ENCODE measurements at regions not wholly inside any gene's neighbourhood (a gene's known extent, or its start where the extent isn't known, plus 50 kb on each side); places are given as distances from the start of the nearest gene placed in this dataset.

DNA sequence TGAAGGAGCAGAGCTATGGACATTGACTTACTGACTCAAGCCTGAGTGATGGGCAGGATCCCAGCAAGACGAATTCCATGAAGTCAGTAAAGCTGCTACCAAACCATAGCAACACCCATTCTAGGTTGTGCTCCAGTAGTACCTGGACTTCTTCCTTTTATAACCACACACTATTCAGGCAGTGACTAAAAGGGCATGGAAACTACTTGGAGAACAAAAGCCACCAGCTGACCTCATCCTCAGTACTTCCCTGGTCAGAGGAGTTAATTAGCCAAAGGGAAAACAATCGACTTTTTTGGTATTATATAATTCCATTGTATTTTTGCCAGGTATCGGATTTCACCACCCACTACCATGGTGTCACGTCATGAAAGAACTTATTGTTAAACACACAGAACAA lies 237.1 kb downstream of the TTC32 start:
- no peak for DNase-seq (ENCODE audit: low read depth in 3 of 3, low spot score in 2 of 3)

DNA sequence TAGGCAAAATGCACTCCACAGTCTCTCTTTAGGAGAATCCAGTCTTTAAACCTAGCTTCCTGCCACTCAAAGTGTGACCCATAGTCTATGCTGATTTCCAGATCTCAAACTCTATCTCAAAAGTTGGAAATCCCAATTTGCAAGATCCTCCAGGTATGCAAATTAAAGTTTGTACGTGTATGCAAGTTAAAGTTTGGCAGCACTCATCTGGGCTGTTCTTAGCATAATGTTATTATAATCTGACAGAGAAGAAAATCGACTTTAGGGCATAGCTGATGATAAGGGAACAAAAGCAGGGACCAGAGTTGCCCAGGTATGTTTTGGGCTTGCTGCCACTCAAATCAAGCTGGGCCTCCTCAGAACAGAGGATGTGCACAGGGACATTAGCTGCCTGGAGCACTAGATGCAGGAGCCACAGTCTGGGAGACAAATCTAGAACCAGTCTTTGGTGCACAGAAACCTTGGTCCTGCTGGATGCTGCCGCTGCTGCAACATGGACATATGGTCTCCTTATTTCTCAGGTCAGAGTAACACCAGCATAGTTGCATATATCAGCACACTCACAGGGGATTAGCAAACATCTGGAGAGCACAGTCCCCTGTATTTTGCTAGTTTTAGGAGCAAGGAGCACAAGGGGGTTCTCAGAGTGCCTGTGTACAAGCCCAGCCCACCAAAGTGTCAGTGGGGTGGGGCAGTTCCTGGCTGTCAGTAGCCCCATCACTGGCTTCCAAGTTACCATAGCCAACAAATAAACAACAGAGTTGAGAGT lies 242.6 kb downstream of the TTC32 start:
- no peak for DNase-seq (ENCODE audit: low read depth in 3 of 3, low spot score in 2 of 3)

DNA sequence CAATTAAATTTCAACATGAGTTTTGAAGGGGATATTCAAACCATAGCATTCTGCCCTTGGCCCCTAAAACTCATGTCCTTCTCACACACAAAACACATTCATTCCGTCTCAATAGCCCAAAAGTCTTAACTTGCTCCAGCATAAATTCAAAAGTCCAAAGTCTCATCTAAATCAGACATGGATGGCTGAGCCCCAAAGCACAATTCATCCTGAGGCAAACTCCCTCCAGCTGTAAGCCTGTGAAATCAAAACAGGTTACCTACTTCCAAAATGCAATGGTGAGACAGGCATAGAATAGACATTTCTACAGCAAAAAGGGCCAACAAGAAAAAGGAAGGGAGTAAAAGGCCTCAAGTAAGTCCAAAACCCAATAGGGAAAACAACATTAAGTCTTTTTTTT lies 245.8 kb downstream of the TTC32 start:
- DNase-seq (ENCODE audit: low read depth in 3 of 3, low spot score in 2 of 3): no peak

DNA sequence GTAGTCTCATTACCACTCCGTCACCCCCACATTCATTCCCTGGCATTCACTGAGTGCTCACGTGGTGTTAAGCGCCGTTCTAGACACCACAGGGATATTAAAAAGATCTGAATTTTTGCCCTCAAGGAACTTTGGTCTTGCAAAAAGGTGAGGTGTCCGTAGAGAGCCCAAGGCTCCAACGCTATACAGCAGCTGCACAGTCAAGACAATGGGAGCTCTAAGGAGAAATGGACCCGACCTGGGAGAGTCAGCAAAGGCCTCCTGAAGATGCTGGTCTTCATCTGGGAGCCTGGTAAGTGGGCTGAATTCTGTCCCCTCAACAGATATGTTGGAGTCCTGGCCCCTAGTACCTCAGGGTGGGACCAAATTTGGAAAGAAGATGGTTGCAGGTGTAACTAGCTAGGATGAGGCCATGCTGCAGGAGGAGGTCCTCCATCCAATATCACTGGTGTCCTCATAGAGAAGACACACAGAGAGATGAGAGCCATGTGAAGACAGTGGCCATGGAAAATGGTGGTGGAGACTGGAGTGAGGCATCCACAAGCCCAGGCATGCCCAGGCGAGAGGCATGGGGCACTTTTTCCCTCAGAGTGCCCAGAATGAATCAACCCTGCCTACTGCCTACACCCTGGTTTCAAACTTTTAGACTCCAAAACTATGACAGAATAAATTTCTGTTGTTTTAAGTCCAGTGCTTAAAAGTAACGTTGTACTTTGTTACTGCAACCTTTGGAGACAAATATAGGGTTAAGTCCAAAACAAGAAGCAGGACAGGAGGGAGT lies 247.3 kb downstream of the TTC32 start:
- DNase-seq (ENCODE audit: low read depth in 3 of 3, low spot score in 2 of 3): no peak

DNA sequence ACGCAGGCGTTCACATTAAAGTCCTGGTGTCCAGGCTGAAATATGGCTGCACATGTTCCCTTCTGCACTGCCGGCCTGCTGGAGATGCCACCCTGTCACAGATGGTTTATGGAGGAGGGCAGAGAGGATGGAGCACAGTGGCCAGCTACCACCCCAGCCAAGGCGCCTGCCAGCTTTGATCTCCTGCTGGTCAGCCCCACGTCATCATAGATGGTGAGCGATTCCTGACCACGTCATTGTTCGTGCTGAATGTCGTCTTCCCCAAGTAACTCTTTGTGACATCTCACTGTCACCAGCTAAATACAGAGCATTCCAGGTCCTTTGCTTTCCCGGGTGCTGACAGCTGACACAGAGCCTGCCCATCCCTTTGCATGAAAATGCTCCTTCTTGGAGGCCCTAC lies 248.3 kb downstream of the TTC32 start:
- no peak for DNase-seq (ENCODE audit: low read depth in 3 of 3, low spot score in 2 of 3)

DNA sequence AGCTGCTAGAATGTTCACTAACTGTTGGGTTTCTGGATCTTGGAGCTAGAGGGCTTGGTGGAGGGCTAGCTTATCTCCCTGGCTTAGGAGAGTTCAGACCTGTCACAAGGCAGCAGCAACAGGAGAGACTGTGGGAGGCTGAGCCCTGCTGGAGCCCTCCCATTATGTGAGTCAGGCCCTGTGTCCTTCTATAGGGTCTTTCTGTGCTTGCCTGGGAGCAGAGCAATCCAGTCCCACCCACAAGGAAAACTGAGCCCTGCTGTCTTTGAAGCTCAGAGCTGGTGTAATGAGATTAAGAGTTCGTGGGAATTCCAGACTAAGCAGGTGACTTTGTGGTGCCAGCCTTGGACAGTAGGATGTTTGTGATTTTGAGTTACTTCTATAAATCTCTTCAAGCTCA lies 249.0 kb downstream of the TTC32 start:
- DNase-seq (ENCODE audit: low read depth in 3 of 3, low spot score in 2 of 3): no peak

DNA sequence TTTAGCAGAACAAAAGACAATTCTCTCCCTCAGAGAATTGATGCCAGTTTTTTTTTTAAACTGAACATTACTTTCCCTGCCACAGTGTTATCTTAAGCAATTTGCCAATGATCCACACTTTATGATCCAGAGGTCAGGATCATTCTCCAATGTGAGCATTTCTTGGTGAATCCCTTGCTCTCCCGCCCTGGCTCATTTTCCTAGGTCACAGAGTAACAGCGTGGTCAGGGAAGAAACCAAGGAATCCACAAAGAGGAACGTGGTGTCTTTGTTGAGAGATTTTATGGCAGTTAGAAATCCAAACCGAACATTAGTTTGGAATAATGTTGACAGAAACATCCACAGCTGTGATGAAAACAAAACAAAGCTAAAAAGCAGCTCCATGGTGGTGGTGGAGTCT lies 250.3 kb downstream of the TTC32 start:
- no peak for DNase-seq (ENCODE audit: low read depth in 3 of 3, low spot score in 2 of 3)

DNA sequence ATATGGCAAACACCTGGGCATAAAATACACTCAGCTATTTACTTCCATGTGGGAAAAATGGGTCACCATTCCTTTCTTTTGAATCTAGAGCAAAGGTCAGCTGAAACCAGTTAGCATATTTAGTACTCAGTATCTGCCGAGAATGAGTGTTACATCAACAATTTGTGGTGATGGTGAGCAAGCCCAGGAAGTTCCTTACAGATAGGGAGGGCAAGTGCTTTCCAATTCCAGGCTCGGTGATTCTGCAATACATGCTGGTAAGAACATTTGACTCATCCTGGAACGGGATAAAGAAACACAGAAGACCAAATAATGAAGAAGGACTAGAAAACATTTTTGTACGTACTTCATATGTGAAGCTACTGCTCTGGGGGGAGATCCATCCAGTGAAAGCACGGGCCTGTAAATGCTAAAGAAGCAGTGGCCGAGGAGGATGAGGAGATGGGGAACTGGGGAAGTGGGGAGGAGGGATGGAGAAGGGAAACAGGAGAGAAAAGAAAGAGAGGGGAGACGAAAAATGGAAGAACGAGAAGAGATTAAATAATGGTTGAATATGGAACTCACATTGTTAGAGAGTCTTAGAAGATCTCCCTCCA lies 251.9 kb downstream of the TTC32 start:
- DNase-seq (ENCODE audit: low read depth in 3 of 3, low spot score in 2 of 3): no peak

DNA sequence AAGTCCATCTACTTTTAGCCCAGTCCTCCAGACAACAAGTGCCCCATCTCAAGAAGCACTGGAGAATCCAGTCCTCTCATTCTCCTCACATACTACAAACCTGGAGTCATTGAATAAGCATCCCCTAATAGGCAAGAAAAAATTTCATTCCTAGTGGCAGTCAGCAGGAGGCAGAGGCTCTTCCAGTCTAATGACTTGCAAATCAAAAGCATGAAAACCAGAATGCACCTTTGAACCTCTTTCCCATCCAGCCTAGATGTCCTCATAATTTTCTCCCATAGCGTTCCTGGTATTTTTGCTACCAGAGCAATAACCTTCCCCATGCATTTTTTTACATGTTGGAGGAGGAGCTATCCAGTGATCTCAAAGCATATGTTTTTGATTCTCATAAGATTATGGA lies 252.6 kb downstream of the TTC32 start:
- DNase-seq (ENCODE audit: low read depth in 3 of 3, low spot score in 2 of 3): no peak

DNA sequence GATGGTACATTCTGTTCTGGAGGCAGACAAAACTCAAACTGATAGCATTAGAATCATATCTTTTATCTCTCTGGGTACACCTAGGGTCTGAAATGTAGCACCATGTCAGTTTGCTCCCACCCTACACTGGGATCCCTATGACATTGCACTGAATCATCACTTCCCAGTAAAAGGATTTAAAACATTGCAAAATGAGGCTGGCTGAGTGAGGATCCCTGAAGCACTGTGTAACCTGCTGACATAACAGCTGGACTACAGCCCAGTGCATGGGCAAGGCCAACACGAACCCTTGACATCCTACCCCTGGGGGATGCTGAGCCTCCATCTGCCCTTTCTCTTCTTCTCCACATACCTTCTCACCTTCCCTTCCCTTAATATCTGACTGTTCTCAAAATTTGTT lies 253.2 kb downstream of the TTC32 start:
- DNase-seq (ENCODE audit: low read depth in 3 of 3, low spot score in 2 of 3): no peak

DNA sequence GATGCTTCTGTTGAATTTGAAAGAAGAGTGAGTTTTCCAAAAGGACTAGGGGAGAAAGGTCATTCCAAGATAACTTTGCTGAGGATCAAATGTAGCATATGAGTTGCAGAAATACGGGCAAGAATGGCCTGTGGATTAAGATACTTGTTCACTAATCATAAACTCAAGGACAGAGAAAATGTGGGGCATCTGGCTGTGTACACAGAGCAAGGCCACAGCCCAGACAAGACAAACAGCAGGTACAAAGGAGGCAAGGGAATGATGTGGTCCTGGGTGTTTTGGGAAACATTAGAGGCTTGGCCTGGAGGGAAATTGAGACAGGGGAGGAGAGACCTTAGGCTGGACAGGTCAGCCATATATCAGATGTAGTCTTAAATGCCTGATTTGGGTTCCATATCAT lies 254.8 kb downstream of the TTC32 start:
- DNase-seq (ENCODE audit: low read depth in 3 of 3, low spot score in 2 of 3): no peak

DNA sequence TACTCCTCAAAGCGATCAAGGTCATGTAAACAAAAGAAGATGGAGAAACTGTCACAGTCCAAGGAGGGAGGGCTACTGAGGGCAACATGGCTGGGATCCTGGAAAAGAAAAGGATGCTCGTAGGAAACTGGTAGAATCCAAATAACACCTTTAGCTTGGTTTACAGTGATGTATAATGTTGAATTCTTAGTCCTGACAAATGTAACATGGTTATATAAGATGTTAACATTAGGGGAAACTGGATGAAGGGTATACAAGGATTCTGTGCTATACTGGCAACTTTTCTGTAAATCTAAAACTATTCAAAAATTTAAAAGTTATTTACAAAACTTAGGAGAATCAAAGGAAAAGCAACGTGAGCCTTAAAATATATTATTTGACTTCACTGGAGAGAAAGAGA lies 257.0 kb downstream of the TTC32 start:
- no peak for DNase-seq (ENCODE audit: low read depth in 3 of 3, low spot score in 2 of 3)

DNA sequence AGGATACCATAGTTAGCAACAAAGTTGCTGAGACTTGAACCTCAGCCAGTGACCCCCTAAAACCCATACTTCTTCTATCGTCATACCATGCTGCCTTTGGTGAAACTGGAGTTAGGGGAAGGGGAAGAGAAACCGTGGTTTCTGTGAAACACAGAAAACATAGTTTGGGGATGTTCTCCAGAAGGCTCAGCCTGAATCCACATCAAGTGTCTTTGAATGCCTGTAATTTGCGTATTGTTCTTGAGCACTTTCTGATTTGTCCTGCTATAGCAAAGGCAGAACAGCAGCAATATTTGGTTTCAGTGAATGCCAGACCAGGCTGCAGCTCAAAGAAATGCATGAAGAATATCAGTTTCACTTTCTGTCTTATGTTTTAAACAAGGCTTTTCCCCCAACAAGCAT lies 258.7 kb downstream of the TTC32 start:
- DNase-seq (ENCODE audit: low read depth in 3 of 3, low spot score in 2 of 3): no peak

DNA sequence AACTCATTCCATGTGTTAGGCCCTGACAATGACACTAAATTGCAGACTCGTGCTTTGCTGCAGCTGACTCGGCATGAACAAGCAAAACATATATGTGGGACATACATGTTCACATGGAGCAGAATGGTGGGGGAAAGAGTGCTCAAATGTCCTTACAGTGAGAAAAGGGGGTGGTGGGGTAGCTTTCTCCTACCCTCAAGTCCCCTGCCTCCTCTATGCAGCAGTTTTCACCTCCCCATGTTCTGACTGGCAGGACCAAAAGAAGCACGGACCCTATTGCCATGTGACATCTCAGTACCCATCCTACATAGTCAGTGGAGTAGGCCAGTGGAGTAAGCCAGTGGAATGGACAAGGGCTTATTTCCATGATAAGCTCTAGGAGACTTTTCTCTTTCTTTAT lies 259.3 kb downstream of the TTC32 start:
- DNase-seq (ENCODE audit: low read depth in 3 of 3, low spot score in 2 of 3): no peak

DNA sequence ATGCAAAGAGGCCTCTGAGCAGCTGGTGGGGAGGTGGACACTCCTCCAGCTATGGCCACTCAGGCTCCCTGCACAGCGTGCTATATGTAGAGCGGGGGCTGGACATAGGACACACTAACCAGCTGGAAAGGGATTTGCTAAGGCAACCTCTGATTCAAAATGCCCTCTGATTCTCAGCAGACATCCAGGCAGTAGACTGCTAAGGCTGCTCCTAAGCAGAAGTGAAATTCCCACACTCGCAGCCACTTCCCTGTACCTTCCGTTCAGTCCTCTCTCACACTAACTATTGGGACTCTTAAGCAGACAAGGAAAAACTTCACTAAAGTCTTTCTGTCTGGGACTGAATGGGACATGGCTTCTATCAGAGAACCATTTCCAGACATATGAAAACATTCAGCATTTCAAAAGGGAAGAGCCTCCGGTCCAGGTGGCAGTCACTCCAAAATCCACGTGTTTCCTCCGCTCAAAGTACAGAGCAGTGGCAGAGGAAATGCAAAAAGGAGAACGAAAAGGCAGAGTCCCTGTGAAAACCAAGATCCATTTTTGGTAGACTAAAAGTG lies 265.8 kb downstream of the TTC32 start:
- DNase-seq (ENCODE audit: low read depth in 3 of 3, low spot score in 2 of 3): no peak

DNA sequence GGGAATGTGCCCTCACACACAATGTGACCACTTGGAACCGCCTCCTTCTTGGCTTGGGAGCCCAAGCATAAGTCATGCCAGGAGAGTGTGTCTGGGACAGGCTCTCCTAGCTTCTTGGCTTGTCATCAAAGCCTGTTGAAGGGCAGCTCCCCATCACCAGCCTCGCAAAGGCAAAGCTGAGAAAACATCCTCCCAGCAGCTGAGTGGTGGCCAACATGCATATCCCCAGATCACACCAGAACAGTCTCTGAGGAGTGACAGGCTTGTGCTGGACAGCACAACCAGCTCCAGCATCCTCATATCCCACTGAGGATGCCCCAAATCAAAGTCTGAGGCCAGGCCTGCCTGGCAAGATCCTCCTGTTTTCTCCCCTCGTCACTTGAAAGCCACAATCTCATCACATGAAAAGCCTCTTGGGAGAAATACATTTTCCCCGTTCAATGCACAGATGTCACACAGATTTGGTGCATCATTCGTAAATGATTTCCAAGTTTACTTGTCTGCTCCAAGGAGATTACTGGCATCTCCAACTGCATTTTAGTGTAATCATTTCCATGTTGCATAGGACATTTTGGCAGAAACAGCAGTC lies 269.3 kb downstream of the TTC32 start:
- no peak for DNase-seq (ENCODE audit: low read depth in 3 of 3, low spot score in 2 of 3)

DNA sequence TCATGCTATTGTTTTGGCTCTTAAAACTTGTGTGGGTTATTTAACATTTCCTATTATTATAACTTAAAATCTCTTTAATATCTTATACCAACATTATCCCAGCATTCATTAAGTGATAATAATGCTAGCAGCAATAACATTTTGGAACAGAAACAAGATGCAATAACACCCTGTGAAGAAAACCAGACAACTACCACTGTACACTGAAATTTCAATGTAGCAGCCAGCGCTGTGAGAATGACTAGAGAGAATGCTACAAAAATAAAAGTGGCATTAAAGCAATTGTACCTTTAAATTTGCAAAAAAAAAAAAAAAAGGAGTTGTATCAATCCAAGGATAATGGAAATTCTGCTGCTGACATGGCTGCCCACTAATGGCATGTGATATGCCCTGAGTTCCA lies 269.9 kb downstream of the TTC32 start:
- no peak for DNase-seq (ENCODE audit: low read depth in 3 of 3, low spot score in 2 of 3)

DNA sequence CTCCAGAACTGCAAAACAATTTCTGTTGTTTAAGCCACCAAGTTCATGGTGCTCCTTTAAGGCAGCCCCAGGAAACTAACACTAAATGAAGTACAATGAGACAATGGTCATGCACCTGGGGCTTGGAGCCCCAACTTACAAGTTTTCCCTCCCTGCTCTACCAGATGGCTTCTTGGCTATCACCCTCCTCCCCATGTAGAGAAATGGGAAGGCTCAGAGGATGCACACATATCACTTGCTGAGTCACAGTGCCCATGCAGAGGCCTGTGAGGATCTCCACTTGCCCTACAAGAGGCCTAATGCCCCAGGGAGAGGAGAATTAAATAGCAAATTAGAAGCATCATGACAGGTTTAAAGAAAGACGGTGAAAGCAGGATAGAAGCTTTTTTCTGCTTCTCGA lies 270.9 kb downstream of the TTC32 start:
- no peak for DNase-seq (ENCODE audit: low read depth in 3 of 3, low spot score in 2 of 3)

DNA sequence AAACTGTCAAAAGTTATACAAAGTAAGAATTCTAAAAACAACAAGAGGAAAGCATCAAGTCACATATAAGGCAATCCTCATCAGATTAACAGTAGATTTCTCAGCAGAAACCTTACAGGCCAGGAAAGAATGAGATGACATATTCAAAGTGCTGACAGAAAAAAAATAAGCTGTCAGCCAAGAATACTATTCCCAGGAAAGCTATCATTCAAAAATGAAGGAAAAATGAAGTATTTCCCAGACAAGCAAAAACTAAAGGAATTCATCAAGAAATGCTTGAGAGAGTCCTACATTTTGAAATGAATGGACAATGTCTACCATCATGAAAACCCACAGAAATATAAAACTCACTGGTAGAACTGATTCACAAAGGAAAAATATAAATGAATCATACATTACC lies 268.9 kb upstream of the OSR1 start:
- DNase-seq (ENCODE audit: low read depth in 3 of 3, low spot score in 2 of 3): no peak

DNA sequence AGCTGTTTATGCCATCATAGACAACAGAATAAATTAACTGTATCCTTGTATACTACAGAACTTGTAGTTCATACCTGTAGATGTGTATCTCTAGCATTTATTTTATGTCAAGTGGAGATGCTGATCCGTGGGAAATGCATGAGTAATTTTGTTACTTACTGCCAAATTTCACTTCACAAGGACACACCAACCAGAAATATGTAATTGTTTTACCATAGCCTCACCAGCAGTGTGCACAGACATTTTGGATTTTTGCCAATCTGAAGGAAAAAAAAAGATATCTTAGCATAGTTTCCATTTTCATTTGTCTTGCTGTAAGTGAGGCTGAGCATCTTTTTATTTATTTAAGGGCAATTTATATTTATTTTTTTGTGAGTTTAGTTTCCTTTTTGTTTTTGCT lies 265.1 kb upstream of the OSR1 start:
- DNase-seq (ENCODE audit: low read depth in 3 of 3, low spot score in 2 of 3): no peak

DNA sequence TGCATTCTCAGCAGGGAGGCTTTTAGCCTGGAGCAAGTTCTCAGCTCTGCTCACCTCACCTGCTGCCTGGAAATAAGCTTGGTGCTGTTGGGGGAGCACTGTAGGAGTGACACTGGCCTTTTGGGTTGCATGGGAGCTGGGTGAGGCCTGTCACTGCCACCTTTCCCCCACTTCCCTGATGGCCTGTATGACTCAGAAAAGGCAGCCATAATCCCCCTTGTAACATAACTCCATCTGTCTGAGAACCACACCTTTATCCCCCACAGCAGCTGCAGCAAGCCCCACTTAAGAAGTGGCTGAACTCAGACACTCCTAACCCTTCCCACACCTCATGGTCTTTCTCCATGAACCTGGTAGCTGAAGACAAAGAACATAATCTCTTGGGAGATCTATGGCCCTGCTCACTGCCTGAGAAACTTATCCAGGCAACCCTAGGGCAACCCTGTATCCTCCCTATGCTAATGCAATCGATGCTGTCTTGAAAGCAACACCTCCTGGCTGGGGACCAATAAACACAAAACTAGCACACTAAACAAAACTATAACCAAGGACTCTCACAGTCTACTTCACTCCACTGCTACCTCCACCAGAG lies 258.9 kb upstream of the OSR1 start:
- no peak for DNase-seq (ENCODE audit: low read depth in 3 of 3, low spot score in 2 of 3)

Data from right renal cortex interstitium (tissue), 3 donors.